T-helper 2 cell treated with Interferon-gamma antibody and Interleukin-4, amounts not matched to agents 100 ng/mL and 5 ng/mL, for 36 hours (primary cell): ENCODE measurements at regions not wholly inside any gene's neighbourhood (a gene's known extent, or its start where the extent isn't known, plus 50 kb on each side); places are given as distances from the start of the nearest gene placed in this dataset.
"Not testable (repeated sequence)": the region's sequence is repeated elsewhere in the genome, so short reads cannot be mapped to it uniquely, and the experiment has no call there.

ENCODE experiments used
- intact Hi-C: fragments of 100-400 bp; cut with micrococcal nuclease; formaldehyde crosslinking; loops from one replicate; pipeline ENCODE4 v1.15.1; 2023

DNA sequence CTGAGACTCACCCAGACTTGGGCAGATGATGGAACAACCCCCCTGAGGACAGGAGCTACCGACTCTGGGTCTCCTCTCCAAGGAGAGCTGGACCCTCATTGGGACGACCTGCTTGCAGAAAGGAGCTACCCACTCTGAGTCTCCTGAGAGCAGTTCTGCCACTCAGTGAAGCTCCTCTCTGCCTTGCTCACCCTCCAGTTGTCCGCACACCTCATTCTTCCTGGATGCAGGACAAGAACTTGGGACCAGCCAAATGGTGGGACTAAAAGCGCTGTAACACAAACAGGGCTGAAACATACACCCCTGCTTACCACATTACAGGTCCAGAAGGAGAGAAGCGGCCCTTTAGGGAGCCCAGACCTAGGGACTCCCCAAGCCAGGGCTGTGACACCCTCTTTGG is 124.9 kb upstream of the CCDC150 start:
- intact Hi-C loops: no loop called here

DNA sequence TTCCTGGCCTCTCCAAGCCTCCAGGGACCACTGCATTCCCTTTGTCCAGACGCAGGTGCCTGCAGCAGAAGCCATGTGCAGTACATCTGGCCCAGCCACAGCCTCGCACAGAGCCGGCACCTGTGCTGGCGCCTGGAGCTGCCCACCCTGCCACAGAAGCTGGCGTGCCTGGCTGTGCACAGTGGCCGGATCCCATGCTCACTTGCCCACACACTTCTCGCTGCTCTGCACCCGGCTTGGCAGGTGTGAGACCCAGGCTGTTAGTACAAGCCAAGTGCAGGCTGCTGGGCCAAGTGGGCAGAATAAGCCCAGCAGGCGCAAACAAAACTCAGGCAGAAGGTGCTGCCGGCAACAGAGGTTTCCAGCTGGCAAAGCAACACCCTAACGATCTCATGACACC is 124.5 kb upstream of the CCDC150 start:
- intact Hi-C loops: no loop called here

DNA sequence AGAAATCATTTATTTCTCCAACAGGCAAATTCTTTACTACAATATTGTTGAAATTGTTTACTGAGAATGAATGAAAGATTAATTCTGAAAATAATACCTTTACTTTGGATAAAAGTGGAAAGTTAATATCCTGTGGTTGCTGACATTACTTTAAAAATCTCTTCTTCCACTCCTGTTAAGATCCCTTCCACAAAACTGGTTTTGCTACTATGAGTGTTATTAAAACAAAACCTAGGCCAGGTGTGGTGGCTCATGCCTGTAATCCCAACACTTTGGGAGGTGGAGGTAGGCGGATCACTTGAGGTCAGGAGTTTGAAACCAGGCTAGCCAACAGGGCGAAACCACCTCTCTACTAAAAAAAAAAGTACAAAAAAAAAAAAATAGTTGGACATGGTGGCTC is 123.9 kb upstream of the CCDC150 start:
- intact Hi-C loops: no loop called here

DNA sequence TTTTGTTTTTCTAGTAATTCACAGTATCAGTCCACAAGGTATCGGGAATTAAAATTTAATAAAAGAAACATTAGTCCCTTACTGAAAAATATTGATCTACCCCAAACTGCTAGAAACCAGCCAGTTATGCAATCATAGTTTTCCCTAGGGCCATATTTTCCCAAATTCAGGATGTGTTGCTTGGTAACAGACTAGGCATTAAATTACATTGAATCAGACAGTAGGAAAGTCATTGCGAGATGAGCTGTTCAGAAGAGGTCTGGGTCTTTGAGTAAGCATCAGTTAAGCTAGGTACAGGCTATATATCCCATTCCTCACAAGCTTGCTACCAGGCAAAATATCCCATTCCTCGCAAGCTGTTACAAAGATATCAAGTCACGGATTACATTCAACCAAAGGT is 123.0 kb upstream of the CCDC150 start:
- intact Hi-C loops: no loop called here

DNA sequence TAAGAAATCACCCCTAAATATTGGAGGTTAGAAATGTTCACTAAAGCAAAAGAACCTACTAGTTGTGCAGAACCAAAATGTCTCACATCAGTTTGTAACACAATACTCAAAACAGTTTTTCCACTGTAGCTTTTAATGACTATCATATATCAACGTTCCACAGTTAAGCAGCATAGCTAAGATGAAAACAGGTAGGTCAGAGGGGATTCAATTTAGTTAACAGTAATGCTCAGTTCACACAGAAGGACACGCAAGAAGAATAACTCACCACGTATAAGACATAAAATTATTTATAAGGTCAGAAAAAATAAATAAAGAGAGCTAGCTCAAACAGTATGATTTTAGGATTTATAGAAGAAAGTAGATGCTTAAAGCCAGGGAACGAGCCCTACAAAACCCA is 118.9 kb upstream of the CCDC150 start:
- intact Hi-C loops: no loop called here

DNA sequence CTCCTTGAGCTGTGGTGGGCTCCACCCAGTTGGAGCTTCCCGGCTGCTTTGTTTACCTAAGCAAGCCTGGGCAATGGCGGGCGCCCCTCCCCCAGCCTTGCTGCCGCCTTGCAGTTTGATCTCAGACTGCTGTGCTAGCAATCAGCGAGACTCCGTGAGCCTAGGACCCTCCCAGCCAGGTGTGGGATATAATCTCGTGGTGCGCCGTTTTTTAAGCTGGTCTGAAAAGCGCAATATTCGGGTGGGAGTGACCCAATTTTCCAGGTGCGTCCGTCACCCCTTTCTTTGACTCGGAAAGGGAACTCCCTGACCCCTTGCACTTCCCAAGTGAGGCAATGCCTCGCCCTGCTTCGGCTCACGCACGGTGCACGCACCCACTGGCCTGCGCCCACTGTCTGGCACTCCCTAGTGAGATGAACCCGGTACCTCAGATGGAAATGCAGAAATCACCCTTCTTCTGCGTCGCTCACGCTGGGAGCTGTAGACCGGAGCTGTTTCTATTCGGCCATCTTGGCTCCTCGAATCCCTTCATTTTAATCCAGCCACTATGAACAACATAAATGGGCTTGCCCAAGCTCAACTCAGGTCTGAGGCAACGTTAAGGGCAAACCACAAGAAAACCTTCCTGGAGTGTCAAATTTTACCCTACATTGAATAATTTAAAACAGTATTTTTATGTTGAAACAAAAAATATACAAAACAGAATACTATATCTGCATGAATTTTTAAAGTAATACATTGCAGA is 112.4 kb upstream of the CCDC150 start:
- intact Hi-C loops: not testable (repeated sequence)

DNA sequence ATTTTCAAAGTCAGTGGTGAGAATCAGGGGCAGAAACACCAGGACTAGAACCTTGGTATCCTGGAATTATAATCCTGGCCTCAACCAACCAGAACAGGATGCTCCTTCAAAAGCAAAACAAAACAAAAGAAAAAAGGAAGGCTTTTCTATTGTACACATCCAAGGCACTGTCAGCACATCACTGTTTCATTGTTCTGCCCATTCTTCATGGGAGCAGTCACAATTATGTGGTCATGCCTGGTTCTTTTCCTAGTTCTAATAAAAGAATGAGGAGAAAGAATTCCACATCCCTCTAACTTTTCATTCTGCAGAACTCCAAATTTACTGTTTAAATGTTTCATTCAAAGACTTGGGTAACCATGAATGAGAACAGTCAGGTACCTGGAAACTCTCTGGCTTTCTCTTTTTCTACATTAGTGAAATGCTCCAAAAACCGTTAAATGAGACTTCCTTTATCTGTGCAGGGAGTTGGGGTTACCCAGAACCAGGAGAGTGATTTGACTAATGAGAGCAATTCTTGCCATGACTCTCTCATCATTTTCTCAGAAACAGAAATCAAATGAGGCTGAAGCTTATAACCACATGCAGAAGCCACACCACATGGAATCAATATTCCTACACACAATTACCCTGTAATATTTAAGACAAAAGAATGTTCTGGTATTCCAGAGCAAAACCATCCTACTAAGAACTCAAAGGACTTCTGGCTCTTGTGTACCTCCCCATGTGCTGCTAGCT is 110.9 kb upstream of the CCDC150 start:
- intact Hi-C loops: no loop called here

DNA sequence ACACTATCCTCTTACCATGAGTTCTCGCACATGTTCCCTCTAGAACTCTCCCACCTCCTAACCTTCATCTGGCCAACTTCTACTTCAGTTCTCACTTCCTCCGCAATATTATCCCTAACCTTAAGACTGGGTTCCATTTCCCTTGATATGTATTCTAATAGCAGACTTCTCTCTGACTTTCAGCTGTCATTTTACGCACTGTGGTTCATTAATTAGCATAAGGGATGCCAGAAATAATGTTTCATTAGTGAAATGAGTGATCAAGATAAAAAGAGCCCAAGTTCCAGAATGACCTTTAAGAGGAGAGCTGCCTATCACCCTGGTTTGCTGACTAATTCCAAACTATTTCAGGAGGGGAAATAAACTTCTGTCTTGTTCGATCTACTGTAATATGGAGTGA is 108.6 kb upstream of the CCDC150 start:
- intact Hi-C loops: no loop called here

DNA sequence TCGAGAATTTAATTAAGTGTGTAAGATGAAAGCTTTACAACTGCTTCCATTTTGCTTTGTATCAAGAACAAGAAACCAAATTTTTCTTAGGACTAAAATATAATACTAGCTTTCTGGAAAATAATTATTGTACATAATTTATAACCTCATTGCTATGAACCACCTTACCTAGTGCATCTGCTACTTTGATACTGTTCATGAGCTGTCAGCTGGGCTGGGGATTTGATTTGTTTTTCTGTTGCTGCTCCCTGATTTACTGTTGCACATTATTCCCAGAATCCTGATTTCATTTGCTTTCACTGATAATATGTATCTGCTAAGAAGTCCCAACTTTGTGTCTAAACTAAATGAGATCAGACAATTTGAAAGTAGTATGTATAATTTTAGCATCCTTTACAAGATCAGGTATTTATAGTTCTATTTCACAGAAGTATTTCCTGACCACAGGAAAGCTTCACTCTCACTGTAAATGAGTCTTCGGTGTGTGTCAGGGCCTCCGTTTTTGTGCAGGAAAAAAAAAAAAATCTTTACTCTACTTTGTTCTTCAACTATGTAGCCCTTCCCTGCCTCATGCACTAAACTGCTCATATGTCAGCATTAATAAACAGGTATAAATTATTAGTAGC is 105.6 kb upstream of the CCDC150 start:
- intact Hi-C loops: no loop called here

DNA sequence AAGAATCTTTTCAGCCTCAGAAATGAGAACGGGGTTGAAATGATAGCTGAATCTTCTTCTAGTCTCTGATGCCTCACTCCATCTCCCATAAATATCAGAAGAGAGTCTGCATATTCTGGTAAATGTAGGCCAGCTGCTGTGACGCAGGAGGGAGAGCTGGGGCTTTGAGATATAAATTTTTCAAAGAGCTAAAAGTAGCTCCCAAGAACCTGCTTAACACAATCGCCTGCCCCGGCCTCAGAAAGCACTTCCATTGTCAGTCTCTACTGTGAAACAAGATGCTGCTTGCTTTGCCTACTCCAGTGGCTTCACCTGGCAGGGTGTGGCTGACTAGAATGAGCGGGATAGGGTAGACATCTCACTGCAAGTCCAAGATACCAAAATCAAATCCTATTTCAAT is 105.0 kb upstream of the CCDC150 start:
- intact Hi-C loops: no loop called here

DNA sequence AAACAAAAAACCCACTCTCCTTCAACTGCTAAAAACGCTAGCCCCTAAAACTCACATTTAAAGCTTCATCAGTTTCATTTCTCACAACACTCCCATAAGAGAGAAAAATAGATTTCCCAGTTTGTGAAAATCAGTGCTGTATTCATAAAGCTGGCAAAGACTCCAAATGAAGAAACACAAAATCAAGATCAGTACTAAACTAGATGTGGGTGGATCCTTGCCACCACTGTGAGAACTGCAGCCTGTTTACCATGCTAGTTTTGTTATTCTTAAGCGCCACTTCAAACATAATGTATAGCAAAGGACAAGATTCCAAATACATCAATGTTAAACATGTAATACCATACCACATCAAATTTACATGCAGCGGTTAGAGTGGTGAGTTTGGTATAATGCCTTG is 104.5 kb upstream of the CCDC150 start:
- intact Hi-C loops: no loop called here

DNA sequence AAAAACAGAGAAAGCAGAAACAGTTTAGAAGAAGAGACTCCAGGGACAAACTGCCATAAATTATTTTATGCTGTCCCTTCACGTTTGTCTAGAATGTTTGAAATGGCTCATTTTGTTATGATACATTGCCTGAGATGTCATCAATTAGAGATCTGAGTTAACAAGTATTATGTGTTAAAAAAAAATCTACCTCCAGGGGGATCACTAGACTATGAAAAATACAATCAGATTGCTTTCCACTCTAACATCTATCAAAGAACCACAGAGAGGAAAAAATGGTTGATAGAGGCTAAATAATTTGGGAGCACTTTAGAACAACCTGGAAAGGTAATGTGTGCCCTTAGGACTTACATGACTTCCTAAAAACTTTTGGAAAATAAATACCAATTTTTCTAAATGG is 103.8 kb upstream of the CCDC150 start:
- intact Hi-C loops: no loop called here

DNA sequence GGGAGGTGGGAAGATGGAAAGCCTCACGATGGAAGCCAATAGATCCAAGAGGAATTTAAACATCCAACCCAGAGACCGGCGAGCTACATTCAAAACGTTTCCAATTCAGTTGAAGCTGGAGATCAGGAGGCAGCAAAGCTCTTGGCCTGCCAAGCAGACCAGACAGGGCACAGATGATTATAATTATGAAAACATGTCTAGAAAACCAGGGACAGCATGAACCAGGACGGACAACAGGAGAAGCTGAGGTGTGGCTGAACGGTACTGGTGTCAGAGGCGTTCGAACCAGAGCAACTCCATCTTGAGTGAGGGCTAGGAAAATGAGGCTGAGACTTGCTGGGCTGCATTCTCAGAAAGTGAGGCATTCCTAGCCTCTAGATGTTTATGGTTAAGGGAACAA is 102.2 kb upstream of the CCDC150 start:
- intact Hi-C loops: no loop called here

DNA sequence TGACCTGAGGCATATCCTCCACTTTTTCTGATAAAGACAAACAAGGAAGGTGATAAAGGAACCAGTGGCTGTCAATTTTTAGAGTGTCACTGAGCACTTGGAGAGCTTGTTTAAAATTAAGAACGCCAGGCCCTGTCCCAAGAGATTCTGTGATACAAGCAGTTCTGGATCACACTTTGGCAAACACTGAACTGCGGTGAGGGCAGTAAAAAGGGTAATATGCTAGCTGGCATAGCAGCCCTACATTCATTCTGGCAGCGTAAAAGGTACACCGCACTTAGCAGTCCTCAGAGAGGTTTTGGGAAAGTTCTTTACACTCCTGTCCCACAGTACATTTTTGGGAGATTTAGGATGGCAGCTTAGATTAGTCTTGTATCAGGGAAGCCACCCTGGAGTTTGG is 101.3 kb upstream of the CCDC150 start:
- intact Hi-C loops: no loop called here

DNA sequence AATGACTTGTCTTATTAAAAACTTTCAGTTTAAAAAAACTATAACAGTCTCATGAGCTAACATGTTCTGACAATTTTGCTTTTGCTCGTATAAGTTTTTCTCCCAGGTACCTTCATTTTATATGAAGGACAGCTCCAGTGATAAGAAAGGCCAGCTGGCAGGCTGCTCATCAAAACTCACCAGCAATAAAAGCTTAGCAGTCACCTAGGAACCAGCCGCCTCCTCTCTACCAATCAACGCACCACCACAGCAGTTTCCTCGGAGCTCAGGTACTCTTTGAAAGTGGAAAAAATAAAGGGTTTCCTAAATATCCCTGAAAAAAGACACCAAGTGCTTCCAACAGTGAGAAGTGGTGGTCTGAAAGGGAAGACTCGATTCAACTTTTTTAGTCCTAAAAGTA is 100.9 kb upstream of the CCDC150 start:
- intact Hi-C loops: no loop called here

DNA sequence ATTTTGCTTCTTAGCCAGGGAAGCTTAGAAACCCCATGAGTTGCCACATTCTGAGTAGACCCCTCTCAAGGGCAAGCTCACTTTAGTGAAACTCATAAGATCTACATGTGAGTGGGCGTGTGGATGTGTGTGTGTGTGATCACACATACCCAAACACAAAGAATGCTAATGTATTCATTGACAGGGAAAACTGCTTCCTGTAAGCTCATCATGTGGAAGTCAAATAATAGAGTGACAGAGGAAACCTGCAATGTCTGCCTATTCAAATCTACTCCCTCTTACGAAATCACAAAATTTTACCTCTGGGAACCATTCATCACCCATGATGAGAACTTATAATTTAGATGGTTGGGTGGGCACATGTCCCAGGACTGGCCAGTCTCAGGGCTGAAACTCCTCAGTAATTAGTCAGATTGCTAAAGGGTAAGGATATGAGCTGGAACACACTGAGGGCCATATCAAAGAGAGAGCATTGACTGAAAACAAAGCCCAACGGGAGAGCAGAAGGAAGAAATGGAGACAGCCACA is 94.5 kb upstream of the CCDC150 start:
- intact Hi-C loops: no loop called here

DNA sequence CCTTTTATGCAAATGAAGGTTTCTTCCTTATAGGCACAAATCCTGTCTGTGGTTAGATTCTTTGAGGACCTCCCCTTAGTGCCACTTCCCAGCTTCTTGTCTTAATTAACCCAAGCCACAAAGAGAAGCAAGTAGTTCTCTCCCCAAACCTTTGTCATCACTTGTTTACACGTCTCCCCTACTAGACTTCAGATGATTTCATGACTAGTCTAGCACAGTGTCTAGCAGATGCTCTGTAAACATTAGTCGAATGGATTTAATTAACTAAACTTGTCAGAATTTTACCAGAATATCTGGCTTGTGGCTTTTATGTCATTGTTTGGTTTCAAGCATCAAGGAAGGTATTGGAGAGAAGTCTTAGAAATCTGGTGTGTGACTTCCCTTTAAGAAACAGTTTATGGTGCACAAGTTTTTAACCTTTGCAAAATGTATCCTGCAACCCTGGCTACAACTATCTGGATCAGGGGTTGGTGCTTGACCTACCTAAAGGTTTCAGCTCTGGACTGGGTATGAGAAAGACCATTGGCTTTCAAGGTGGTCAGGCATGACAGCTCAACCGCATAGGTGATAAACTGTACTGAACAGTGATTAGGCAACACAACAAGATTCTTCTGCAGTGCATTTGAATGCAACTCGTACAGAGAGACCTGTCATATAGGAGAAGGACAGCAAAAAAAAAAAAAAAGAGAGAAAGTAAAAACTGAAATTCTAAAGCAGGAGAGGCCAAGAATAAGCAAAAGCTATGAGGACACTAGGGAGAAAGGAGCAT is 93.2 kb upstream of the CCDC150 start:
- intact Hi-C loops: no loop called here

DNA sequence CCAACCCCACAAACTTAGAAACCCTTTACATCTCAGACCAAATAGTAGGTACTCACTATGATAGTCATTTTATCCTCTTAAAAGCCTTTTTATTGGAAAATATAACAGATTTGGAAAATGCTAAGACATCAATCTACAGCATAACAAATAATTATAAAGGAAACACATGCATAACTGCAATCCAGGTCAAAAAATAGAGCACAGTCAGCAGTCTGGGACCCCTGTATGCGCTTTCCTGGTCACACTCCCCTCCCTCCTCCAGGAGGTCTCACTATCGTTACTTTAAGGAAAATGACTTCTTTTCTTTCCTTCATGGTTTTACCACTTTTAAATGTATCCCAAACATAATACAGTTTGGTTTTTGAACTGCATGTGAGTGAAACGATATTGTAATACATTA is 90.5 kb upstream of the CCDC150 start:
- intact Hi-C loops: no loop called here

DNA sequence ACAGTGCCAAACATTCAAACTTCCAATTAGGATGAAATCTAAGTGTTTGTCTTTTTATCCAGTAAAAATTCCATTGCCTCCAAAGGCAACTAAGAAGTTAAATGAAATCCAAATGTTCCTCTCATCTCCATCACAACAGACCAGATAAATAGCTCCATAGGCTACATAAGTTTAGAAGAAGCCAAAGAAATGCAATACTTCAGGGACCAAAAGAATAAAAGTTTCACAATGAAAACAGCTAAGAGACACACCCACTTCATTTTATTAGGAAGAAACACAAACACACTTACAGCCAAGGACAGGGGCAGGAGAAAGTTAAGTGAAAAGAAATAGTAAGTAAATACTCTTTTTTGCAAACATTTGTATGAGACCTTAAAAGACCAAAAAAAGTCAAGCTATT is 88.5 kb upstream of the CCDC150 start:
- intact Hi-C loops: no loop called here

DNA sequence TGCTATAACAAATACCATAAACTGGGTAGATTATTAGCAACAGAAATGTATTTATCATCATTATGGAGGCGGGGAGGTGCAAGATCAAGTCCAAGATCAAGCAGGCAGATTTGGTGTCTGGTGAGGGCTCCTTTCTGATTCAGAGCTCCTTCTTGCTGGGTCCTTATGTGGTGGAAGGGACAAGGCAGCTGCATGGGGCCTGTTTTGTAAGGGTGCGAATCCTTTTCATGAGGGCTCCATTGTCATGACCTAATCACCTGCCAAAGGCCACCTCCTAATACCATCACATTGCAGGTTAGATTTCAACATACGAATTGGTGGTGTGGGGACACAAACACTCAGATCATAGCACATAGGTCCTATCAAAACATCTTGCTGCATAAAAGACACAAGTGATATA is 84.4 kb upstream of the CCDC150 start:
- intact Hi-C loops: no loop called here

DNA sequence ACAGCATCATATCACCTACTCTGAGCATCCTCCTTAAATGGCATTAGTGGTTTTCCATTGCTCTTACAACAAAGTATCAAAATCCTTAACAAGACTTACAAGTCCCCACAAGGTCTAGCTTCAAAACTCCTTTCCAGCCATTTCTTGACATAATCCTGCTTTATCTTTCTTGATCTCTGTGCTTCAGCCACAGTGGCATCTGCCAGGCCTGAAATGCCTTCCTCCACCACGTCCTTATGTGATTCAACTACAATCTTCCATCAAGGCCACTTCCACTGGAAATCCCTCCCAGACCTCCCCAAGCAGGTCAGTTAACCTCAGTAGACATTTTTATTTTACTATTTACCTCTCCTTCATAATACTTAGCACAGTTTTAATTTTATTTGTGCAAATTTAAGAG is 83.8 kb upstream of the CCDC150 start:
- intact Hi-C loops: no loop called here

DNA sequence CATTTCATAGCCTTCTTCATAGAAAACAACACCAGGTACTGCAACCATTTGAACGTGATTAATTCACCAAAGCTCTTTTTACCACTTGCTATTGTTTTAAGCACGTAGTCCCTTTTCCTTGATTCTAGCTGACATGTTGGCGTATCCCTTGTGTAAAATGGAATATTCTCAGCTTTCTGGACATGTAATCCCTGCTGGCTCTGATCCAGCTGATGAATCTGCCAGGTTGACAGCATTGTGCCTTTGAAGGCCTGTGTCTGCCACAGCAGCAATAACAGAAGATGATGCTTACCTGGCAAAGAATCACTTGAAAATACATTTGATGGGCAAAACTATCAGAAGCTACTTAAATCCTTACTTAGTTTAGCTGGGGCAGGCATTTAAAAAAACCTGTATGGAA is 81.0 kb upstream of the CCDC150 start:
- intact Hi-C loops: no loop called here
